Stimulated activated CD4-positive, alpha-beta T cell treated with anti-CD3 and anti-CD28 coated beads, Interleukin-15, amount 100 ng/mL, for 24 hours (primary cell): ENCODE measurements at regions not wholly inside any gene's neighbourhood (a gene's known extent, or its start where the extent isn't known, plus 50 kb on each side); places are given as distances from the start of the nearest gene placed in this dataset.

Experiments
- DNase-seq: peaks from one replicate; pipeline ENCODE4 v3.0.0-alpha.2; 2020

DNA sequence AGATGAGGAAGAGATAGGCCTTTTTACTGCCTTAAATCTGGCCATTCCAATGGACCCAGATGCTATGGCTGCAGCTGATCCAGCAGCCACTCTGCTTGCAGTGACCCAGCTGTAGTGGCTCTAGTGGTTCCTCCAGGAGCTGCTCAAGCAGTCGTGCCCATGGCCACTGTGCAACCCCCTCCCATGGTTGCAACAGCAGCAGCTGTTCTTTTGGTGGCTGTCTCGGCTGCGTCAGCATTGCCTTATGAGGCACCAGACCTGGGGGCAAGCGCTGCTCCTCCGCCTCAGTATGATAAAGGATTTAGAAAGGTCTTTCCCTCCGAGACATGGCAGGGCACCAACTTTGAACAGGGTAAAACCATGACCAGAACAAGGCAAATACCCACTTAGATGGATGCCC is 384.9 kb upstream of the DCC start:
- DNase-seq = no peak

DNA sequence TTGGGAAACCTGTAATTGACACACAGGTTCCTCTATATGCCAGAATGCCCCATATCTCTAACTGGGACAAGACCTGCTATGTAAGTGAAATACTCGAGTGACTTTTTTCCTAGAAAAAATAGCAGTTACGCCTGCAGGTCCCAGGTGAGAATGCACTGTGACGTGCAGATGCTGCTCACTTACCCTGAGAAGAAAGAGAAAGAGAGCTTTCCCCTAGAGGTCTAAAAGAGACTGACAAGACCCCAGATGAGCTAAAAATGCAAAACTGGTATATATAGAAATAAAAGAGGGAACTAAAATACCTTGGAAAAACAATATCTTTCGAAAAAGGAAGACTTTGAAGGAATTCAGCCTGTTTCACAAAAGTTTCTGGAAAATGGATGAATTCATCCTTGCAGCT is 383.0 kb upstream of the DCC start:
- no peak for DNase-seq

DNA sequence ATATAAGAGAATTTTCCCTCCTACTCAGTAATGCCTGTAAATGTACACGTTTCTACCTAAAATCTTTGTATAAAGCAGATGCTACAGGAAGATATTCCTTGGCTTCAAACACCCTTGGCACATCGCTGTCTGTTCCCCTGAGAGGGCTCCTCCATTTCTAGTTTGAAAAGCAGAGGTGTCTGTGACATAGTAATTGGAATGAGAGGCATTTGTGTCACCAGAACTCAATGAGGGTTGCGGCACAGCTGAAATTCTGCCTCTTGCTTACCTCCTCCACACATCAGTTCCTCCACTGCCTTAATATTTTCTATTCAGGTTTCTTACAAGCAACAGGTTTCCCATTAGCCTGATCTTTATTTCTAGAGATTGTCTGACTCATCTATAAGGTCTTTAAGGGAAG is 359.9 kb upstream of the DCC start:
- no peak for DNase-seq

DNA sequence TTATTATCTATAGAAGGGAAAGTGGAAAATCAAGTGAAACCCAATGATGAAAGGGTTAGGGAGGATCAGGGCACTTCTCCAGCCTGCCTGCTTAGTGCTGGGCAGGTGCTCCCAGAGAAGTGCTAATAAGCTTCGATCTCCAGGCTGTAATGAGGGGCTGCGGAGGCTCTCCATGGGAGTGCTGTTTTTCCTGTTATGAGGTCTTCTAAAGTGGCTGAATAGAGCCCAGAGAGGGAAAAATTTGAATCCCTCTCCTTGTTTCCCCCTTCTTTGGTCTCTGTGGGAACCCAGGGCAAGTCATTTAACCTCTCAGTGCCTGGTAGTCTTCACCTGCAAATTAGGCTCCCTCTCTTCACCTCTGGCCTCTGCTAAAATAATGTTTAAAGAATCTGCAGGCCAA is 351.7 kb upstream of the DCC start:
- no peak for DNase-seq

DNA sequence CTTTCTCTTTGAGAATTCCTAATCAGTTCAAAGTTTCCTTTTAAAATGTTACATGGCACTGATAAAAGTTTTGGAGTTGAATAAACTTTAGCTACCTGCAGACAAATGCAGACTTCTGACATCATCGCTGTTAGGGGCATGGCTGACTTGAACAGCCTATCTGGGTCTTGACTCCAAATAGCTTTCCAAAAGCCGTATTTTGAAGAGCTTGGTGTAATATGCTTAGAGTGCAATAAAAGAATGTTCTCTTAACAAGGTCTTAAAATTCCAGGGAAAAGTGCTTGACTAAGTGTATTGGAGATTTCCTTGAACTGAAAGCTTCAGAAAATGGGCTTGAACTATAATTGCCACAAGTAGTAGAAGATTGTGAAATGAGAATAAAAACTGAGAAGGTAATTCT is 342.9 kb upstream of the DCC start:
- DNase-seq = no peak

DNA sequence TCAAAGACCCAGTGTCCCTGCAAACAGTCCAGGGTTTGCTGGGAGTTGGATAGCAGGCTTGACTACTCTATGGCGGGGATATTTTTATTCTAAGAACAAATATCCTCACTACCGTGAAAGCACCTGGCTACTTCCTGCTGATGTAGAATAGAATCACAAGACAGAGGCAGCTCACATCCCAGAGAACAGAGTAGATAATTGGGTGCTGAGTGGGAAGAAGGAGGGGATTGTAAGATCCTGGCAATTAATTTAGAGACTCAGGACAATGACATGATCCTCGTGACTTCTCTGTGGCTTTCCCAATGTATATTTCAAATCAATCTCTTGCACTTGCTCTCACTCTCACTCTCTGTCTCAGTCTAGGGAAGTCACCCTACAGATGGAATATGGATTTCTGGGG is 341.9 kb upstream of the DCC start:
- DNase-seq = no peak

DNA sequence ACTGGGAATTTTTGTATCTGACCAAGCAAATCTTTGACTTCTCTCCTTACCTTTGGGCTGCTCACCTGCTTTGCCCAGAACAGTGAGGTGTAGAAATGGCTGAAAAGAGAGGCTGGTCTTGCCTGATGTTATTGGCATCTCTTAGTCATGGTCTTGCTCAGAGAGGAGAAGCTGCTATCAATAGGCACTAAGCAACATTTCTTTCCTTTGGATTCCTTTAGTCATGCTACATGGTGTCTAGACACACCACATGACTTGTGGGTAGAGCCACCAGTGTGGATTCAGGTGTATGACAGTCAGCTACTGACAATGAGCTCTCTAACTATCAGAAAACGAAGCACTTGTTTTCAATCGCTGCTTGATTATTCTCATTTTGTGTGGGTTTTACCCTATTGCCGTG is 341.3 kb upstream of the DCC start:
- DNase-seq = no peak

DNA sequence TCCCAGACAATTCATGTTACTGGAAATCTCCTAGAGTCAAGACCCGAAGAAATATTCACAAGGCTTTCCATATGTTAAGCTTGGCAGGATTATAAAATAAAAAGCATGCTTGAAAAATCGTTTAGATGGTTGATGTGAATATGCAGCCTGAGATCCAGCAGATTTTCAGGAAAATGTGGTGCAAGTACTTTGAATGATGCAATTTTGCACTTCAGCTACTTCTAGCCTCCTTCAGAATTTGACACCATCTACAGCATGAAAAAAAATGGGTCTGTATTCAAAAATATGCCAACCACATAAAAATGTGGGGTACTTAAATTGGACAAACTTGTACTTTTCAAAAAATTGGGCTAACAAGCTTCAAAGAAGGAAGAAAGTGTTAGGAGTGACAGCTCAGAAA is 340.6 kb upstream of the DCC start:
- no peak for DNase-seq

DNA sequence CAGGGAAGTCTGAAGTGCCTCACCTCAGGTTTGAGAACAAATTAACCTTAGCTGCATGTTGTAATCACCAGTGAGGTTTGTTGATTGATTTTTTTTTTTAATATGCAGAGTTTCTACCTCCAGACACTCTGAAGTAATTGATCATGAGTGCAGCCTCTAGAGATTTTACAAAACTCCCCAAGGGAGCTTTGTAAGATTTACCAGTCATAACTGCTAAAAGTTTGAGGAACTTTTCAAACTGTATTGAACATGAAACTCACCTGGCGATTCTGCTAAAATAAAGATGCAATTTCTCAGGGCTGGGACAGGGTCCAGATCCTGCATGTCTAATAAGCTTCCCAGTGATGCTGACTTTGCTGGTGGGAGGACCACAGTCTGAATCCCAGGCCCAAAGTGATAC is 339.6 kb upstream of the DCC start:
- no peak for DNase-seq

DNA sequence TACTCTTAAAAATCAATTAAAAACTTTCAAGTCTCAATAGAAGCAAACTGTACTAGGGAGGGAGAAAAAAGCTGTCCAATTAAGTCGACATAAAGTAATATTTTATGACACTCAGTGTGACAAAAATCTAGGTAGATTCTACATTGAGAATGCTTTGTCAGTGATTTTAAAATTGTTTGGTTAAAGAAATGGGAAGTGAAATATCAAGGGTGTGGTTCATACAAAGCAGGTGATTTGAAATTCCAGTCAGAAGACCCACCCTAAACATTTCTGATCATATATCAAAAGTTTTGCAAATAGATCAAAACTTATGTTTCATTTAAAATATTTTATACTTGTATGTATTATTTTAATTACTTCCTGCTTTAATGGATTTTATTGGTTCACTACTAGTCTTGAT is 338.9 kb upstream of the DCC start:
- DNase-seq = no peak

DNA sequence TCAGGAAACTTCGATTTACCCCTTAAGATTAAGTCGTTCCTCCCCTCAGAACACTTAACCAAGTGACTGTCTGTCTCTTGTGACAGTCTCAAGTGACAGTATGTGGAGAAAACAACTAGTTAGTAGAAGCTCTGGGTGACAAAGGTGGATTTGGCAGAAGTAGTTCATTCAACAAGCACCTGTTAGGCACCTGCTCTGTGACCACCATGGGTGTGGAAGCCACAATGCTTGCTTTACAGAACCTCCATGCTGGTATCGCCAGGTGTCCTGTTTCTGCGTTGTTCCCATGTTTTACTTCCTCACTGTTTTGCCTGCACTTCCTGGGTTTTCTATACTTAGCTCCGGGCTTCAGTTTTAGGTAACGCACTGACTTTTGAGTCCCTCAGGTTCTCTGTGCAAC is 337.4 kb upstream of the DCC start:
- no peak for DNase-seq

DNA sequence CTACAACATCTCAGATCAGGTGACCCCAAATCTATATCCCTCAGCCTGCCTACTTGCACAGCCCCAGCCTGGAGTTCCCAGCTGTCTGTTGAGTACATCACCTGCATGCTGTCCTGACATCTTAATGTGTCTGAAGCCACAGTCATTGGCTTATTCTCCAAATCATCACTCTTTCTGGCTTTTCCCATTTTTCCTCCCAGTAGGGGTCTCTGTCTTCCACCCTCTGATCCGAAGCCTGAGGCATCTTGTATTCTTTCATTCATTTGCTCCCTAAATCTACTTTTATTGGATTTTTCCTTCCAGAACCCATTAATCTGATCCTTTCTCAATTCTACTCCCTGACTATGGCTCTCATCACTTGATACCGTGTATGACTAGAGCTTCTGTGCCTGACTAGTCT is 332.9 kb upstream of the DCC start:
- DNase-seq = no peak

DNA sequence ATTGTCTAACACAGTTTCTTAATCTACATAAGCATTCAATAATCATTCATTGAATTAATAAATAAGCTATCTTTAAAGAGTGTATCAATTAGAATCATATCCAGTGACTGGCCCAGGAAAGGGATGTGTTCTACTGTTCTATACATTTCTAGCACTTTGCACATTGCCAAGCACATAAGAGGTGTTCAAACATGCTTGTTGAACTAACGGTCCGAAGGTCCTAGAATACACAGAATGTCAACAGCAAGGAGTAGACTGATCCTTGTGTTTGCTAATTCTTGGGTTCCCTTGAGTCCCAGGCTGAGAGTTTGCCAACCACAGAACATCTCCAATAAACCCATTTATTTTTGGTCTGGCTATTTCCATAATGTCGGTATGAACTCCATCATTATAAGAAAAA is 331.7 kb upstream of the DCC start:
- DNase-seq = no peak

DNA sequence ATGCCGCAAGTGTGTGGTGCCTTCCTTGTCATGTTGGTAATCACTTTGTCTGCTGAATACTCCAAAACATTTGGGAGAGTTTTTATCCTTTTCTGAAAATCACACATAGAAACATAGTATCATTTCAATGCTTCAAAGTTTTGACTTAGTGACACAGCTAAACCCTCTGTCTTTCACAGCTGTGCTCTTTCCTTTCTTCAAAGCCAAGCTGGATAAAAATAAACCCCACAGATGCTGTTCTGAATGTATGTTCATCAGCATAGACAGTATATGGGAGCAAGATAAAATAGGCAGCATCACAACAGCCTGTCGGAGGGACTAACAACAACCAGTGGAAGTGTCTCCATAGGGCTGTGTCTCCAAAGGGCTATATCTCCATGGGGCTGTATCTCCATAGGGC is 331.3 kb upstream of the DCC start:
- DNase-seq = no peak

DNA sequence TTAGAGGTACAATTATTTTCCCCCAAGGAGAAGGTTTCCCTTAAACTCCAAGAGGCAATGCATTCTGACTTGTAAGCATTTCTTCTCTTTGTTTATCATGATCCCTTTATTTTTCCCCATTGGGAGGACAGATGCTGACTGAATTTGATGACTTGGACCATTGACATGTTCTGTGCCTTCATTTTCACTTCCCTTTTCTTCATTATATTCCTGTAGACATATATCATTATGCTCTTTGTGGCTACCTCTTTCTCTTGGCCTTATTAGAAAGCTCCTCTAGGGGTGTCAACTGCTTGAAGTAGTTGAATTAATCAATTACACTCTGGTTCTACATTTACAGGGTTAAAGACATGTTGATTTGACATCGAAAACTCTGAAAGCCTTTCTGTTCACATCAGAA is 330.0 kb upstream of the DCC start:
- DNase-seq = no peak

DNA sequence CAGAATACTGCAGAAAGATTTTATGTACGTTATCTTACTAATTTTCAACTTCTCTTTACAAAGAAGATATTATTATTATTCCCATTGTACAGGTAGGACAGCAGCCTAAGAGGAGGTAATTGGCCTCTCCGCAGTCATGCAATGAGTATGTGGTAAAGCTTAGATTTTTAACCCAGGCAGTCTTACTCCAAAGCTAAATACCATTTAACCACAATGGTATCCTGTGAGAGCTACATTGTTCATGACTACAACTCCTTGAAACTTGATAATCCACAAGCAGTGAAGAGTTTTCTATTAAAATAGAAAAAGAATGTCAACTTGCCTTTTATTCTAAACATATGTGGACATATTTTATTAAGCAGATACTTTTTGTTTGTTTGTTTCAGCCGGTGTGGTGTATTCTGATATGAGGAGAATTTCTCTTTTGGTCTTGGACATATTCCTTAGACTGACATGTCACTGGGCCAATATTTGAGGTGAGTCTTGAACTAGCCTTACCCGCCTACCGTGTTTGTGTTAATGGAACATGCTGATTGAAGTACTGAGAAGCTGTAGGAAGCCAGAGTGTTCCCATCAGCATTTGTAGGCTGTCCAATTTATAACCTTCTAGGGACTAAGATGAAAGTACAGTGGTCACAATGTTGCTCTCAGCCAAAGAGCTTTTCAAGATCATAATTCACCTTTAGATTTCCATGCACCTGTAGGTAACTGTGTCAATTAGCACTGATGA is 293.9 kb upstream of the DCC start:
- DNase-seq = no peak

DNA sequence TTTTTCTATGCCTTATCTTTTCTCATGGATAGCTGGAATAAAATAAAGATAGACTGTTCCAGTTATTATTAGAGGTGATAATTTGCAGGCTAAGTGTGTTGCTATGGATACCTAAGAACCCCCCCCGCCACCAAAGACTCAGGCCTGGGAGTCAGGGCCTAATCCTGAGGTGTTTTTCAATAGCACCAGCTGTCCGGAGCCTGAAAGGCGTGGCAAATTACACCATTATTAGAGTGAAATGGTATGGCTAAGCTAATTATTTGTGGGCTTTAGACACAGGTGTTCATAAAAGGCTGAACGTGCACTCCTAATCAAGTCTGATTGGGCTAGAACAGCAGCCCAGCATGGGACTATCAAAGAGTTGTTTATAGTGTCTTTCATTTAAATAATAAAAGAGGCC is 293.2 kb upstream of the DCC start:
- no peak for DNase-seq

DNA sequence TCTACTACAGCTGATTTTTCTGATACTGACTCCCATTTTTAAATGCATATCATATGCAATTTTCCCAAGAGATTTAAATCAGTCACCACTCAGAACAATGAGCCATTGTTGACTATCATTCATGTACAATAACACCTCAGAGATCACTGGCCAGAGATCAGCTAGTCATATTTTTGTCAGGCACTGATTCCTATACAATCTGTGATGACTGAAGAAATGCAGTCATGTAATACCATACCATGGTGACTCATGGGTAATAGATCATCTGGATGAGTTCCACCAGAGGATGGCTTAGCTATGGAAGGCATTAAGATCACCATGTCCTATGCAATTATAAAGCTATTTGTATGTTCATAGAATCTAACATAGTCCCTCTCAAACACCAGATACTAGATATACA is 285.7 kb upstream of the DCC start:
- no peak for DNase-seq

DNA sequence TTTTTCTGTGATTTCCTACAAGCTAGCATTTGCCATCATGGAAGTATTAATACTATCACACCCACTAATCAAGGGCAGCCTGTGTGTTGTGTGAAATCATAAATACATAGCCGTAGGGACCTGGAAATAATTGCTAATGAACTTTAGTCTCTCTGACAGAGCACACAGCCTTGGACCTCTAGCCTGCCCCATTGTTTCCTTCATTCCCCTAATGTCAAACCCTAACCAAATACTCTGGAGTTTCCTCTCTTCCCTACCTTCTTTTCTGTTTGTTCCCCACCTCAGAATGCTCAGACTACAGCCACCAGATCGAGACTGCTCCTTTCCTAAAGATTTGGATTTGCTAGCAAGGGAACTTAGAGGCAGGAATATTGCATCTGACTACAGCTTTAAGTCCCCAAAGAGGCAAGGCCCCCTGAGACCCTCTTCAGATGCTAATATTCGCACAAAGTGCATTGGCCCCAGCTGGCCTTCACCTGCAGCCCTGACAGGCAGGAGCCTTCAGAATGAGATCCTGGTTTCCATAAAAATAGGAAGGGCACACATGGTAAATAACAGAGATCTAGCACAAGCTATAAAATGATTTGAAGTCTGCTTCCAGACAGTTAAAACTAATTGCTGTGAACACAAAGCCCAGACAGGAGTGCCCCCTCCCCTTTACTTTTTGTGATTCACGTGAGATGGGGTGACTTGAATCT is 279.2 kb upstream of the DCC start:
- no peak for DNase-seq

DNA sequence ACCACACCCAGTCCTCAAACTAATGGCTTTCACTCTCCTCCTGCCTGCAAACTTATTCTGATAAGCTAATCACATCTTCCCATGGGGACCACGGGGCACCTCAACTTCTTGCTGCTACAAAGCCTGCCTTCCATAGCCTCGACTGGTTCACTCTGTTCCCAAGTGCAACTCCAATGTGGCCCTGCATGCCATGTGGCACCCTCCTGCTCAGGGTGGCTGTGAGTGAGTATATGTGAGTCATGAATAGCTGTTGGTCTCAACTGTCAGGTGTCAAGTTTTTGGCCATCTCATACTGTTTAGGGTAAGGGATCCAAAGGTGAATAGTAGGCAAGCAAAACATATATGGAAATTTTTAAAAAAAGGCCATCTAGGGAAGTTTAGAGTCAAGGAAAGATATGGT is 276.1 kb upstream of the DCC start:
- DNase-seq = no peak

DNA sequence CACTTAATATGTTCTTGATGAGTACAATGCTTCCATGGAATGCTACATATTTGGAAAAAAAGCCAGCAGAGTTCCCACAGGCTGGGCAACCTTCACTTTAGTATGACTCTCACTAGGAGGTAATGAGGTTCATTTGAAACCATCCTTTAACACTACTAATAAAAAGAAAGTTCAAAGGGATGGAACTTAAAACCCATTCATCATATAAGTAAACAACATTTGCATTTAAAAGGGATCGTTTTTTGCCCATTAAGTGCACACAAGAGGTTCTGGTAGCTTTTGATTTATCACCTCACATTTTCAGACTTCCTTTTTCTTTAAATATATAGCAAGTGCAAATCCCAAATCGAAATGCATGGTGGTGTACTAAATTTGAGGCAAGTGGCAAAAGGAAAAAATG is 270.8 kb upstream of the DCC start:
- DNase-seq = no peak

DNA sequence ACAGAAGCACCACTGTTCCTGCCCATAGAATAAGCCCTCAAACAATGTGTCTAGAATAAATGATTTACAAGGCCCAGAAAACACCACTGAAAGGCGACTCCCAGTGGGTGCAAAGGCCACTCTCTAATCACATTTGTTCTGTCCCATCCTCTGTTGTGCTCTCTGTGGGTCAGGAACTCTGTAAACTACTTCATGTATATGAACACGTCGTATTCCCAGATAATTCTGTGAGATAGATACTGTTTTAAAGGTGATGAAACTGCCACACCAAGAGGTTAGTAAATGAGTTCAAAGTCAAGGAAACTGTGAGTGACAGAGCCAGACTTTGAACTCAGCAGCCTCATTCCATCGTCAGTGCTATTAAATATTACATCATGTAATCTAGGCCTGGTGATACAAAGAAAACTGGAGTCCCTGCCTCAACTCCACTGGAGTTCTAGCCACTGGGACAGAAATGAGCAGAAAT is 269.7 kb upstream of the DCC start:
- DNase-seq = no peak

DNA sequence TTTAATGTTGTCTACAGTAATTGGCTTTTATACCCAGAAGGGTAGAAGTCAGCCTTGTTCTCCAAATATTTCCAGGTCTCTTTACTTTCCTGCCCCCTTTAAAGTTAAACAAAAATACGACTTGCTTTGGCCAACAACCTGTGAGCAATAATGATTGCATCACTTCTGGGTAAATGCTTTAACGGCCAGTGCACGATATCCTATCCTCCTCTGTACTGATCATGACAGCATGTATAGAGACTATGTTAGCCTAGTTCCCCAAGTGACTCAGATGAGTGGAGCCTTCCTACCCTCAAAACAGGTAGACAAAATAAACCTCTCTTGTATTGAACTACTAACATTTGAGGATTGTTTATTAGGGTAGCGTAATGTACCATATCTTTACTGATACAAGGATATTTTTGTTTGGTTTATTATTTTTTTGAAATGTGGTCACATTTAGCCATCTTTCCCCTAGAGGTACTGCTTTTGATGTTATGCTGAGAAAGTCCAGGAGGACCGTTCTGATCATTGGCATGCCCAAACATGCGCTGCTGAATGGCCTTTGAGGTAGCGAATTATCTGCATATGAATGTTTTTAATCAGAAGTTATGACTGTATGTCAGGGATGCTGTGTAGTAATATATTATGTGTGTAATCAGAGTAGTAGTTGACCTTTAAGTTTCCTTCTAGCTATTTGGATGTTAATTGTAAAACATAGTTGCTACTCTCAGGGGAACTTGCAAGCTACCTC is 262.6 kb upstream of the DCC start:
- DNase-seq = no peak

DNA sequence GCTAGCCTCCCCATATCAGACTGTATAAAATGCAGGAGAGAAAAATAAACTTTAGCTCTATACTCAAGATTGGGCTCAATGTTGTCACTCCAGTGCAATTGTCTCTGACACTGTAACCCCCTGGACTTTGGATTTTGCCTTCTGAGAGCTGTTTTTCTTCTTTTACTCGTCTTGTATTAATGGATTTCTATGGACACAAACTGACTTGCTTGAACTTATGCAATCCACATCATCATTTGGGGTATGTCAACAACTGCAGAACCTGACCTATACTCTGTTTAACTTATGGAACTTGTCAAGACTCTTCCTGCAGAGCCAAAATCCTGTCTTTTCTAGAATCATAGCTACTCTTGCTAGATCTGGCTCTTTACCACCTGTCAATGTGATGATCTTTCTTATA is 257.8 kb upstream of the DCC start:
- DNase-seq = no peak
